ENCODE measurements at regions not wholly inside any gene's neighbourhood (a gene's known extent, or its start where the extent isn't known, plus 50 kb on each side); places are given as distances from the start of the nearest gene placed in this dataset.

DNA sequence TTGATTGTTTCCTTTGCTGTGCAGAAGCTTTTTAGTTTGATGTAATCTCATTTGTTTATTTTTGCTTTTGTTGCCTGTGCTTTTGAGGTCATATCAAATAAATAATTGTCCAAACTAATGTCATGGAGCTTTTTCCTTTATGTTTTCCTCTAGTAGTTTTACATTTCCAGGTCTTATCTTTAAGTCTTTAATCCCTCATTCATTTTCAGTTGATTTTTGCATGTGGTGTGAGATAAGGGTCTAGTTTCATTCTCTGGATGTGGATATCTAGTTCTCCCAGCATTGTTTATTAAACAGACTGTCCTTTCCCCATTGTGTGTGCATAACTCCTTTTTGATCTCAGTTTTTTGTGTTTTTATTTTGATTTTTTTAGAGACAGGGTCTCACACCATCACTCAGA, 179.1 kb upstream of the STK26 start:
- Histone ChIP-seq H3K4me3 (ENCODE audit: low read depth, low read length) (no peak overlapping the region), H3K9me3 (ENCODE audit: control insufficient read depth, insufficient read depth, low read depth, low read length) (no peaks in the 10 kb centered on the region), H3K4me1 (ENCODE audit: control insufficient read depth, insufficient read depth, low read length) (peaks cover 7% of the 10 kb centered on the region; the same call in 1 of the 2 replicates), H3K36me3 (ENCODE audit: control insufficient read depth in 2 of 2, insufficient read depth in 1 of 2, low read length in 2 of 2) (no peaks in the 10 kb centered on the region), H3K27ac (ENCODE audit: extremely low read depth, low read depth, low read length) (no peak overlapping the region)
- TF ChIP-seq, protein P1, sequence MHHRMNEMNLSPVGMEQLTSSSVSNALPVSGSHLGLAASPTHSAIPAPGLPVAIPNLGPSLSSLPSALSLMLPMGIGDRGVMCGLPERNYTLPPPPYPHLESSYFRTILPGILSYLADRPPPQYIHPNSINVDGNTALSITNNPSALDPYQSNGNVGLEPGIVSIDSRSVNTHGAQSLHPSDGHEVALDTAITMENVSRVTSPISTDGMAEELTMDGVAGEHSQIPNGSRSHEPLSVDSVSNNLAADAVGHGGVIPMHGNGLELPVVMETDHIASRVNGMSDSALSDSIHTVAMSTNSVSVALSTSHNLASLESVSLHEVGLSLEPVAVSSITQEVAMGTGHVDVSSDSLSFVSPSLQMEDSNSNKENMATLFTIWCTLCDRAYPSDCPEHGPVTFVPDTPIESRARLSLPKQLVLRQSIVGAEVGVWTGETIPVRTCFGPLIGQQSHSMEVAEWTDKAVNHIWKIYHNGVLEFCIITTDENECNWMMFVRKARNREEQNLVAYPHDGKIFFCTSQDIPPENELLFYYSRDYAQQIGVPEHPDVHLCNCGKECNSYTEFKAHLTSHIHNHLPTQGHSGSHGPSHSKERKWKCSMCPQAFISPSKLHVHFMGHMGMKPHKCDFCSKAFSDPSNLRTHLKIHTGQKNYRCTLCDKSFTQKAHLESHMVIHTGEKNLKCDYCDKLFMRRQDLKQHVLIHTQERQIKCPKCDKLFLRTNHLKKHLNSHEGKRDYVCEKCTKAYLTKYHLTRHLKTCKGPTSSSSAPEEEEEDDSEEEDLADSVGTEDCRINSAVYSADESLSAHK (tag by site-specific recombination; IDR thresholded peaks at IDR 0.05) = no peak
- TF ChIP-seq ZNF639 (tag by site-specific recombination; IDR thresholded peaks at IDR 0.05) = no peak
- no peak for TF ChIP-seq ZNF175 (tag by site-specific recombination; IDR thresholded peaks at IDR 0.05)
- TF ChIP-seq ZNF571 (tag by site-specific recombination; IDR thresholded peaks at IDR 0.05) = no peak
- TF ChIP-seq CTCF (tag by site-specific recombination; IDR thresholded peaks at IDR 0.05) = no peak
- TF ChIP-seq ZNF157 (tag by site-specific recombination; IDR thresholded peaks at IDR 0.05) = no peak
- TF ChIP-seq PRDM6 (tag by site-specific recombination; IDR thresholded peaks at IDR 0.05) = peak; percentile 81
- 0 out of 2 replicates have a peak, but pooled peaks have one; percentile 26 for TF ChIP-seq FEZF1 (tag by site-specific recombination; IDR thresholded peaks at IDR 0.05)
- no peak for TF ChIP-seq PRDM2 (tag by site-specific recombination; IDR thresholded peaks at IDR 0.05; ENCODE audit: borderline replicate concordance)
- ChIA-PET CTCF (interaction anchor here (0.7 to 2.9 kb wide), 11 partner anchors 11 to 1116 kb away, joined by 3 to 25 read pairs (median 4); partner anchors contain the start of gene RAP2C), POLR2A (no interaction called here)

DNA sequence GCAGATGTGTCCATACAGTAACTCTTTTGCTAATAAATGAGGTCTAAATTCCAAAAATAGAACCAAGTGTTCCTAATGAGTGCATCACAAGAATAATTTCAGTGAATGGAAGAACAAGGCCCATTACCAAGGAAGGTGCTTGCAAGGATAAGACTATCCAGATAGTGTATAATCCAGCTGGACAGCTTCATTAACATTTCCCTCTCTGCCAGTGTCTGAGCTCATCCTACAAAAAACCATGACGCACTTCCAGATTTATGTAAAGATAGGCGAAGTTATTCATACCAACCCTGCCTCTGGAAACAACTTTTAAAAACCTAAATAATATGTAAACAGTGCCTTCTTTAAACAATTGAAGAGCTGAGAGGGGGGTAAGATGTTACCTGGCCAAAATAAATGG, 177.9 kb upstream of the STK26 start:
- TF ChIP-seq ZNF658 (tag by site-specific recombination; IDR thresholded peaks at IDR 0.05) = no peak
- TF ChIP-seq ZNF629 (tag by site-specific recombination; IDR thresholded peaks at IDR 0.05) = peak; percentile 62; the same call in 1 of the 2 replicates
- CTCF ChIA-PET = interaction anchor here (0.8 to 2.9 kb wide), 4 partner anchors 226 to 770 kb away, joined by 3 to 25 read pairs (median 9); partner anchors contain the start of gene RAP2C
- Histone ChIP-seq H3K4me1 (ENCODE audit: control insufficient read depth, insufficient read depth, low read length) (peaks cover 7% of the 10 kb centered on the region; the same call in 1 of the 2 replicates), H3K9me3 (ENCODE audit: control insufficient read depth, insufficient read depth, low read depth, low read length) (no peaks in the 10 kb centered on the region), H3K4me3 (ENCODE audit: low read depth, low read length) (no peak overlapping the region), H3K36me3 (ENCODE audit: control insufficient read depth in 2 of 2, insufficient read depth in 1 of 2, low read length in 2 of 2) (no peaks in the 10 kb centered on the region), H3K27ac (ENCODE audit: extremely low read depth, low read depth, low read length) (no peak overlapping the region)
- POLR2A ChIA-PET = no interaction called here

Measured in HEK293 (cell line).